ENCODE measurements at regions not wholly inside any gene's neighbourhood (a gene's known extent, or its start where the extent isn't known, plus 50 kb on each side); places are given as distances from the start of the nearest gene placed in this dataset.

GRCh38 chr9:134985451-134985850 lies 67.7 kb upstream of the FCN1 start:
- TF ChIP-seq CTCF (IDR thresholded peaks at IDR 0.05; ENCODE audit: insufficient read depth, low read depth, low read length, missing control alignments) = no peak
- no peak overlapping the region for H3K4me3 ChIP-seq (ENCODE audit: low read length)
- no peak for DNase-seq (ENCODE audit: low read depth)

GRCh38 chr9:134986957-134987356 lies 69.2 kb upstream of the FCN1 start:
- DNase-seq (ENCODE audit: low read depth) = no peak
- H3K4me3 ChIP-seq (ENCODE audit: low read length) = no peak overlapping the region
- TF ChIP-seq CTCF (IDR thresholded peaks at IDR 0.05; ENCODE audit: insufficient read depth, low read depth, low read length, missing control alignments) = no peak

GRCh38 chr9:134987376-134987775 lies 69.7 kb upstream of the FCN1 start:
- no peak overlapping the region for H3K4me3 ChIP-seq (ENCODE audit: low read length)
- no peak for DNase-seq (ENCODE audit: low read depth)
- TF ChIP-seq CTCF (IDR thresholded peaks at IDR 0.05; ENCODE audit: insufficient read depth, low read depth, low read length, missing control alignments) = no peak

- DNase-seq (ENCODE audit: low read depth) = no peak
- no peak for TF ChIP-seq CTCF (IDR thresholded peaks at IDR 0.05; ENCODE audit: insufficient read depth, low read depth, low read length, missing control alignments)
- H3K4me3 ChIP-seq (ENCODE audit: low read length) = no peak overlapping the region
These were observed 70.4 kb upstream of the FCN1 start for GRCh38 chr9:134987906-134988700.

- TF ChIP-seq CTCF (IDR thresholded peaks at IDR 0.05; ENCODE audit: insufficient read depth, low read depth, low read length, missing control alignments) = no peak
- no peak overlapping the region for H3K4me3 ChIP-seq (ENCODE audit: low read length)
- no peak for DNase-seq (ENCODE audit: low read depth)
These were observed 71.0 kb upstream of the FCN1 start for GRCh38 chr9:134988706-134989105.

GRCh38 chr9:134989206-134990065 lies 71.7 kb upstream of the FCN1 start:
- no peak for TF ChIP-seq CTCF (IDR thresholded peaks at IDR 0.05; ENCODE audit: insufficient read depth, low read depth, low read length, missing control alignments)
- no peak for DNase-seq (ENCODE audit: low read depth)
- no peak overlapping the region for H3K4me3 ChIP-seq (ENCODE audit: low read length)
